ENCODE measurements at regions not wholly inside any gene's neighbourhood (a gene's known extent, or its start where the extent isn't known, plus 50 kb on each side); places are given as distances from the start of the nearest gene placed in this dataset.
"Not testable (repeated sequence)": the region's sequence is repeated elsewhere in the genome, so short reads cannot be mapped to it uniquely, and the experiment has no call there.

- DNase-seq, result no peak
Measured at GRCh38 chr6:91994787-91995186, 1407.9 kb upstream of the MAP3K7 start.

GRCh38 chr6:91982559-91982958 lies 1395.7 kb upstream of the MAP3K7 start:
- DNase-seq, result no peak

GRCh38 chr6:91976797-91977196 lies 1389.9 kb upstream of the MAP3K7 start:
- DNase-seq, result no peak

- DNase-seq, result no peak
Measured at GRCh38 chr6:91970700-91971099, 1383.8 kb upstream of the MAP3K7 start.

- no peak for DNase-seq
Measured at GRCh38 chr6:91965872-91966271, 1379.0 kb upstream of the MAP3K7 start.

- no peak for DNase-seq
Measured at GRCh38 chr6:91961671-91962070, 1374.8 kb upstream of the MAP3K7 start.

GRCh38 chr6:91961236-91961635 lies 1374.4 kb upstream of the MAP3K7 start:
- DNase-seq, result no peak

GRCh38 chr6:91941838-91942237 lies 1355.0 kb upstream of the MAP3K7 start:
- DNase-seq, result no peak

GRCh38 chr6:91940801-91941200 lies 1353.9 kb upstream of the MAP3K7 start:
- no peak for DNase-seq

GRCh38 chr6:91926827-91927226 lies 1340.0 kb upstream of the MAP3K7 start:
- DNase-seq, result no peak

- no peak for DNase-seq
Measured at GRCh38 chr6:91926361-91926760, 1339.5 kb upstream of the MAP3K7 start.

GRCh38 chr6:91911945-91912344 lies 1325.1 kb upstream of the MAP3K7 start:
- DNase-seq, result no peak

GRCh38 chr6:91904586-91905164 lies 1317.8 kb upstream of the MAP3K7 start:
- no peak for DNase-seq

GRCh38 chr6:91895599-91896285 lies 1308.9 kb upstream of the MAP3K7 start:
- DNase-seq, result no peak

GRCh38 chr6:91886183-91886795 lies 1299.4 kb upstream of the MAP3K7 start:
- no peak for DNase-seq

- not testable (repeated sequence) for DNase-seq
Measured at GRCh38 chr6:91881791-91882190, 1294.9 kb upstream of the MAP3K7 start.

GRCh38 chr6:91879386-91879995 lies 1292.6 kb upstream of the MAP3K7 start:
- no peak for DNase-seq

GRCh38 chr6:91877994-91878393 lies 1291.1 kb upstream of the MAP3K7 start:
- DNase-seq, result no peak

- no peak for DNase-seq
Measured at GRCh38 chr6:91874971-91875370, 1288.1 kb upstream of the MAP3K7 start.

- DNase-seq, result no peak
Measured at GRCh38 chr6:91868539-91869202, 1281.8 kb upstream of the MAP3K7 start.

- no peak for DNase-seq
Measured at GRCh38 chr6:91865889-91866288, 1279.0 kb upstream of the MAP3K7 start.

GRCh38 chr6:91864911-91865310 lies 1278.0 kb upstream of the MAP3K7 start:
- DNase-seq, result no peak

GRCh38 chr6:91860541-91861335 lies 1273.9 kb upstream of the MAP3K7 start:
- DNase-seq, result peak; percentile 50

Data from DMS153 (cell line).